ENCODE measurements at regions not wholly inside any gene's neighbourhood (a gene's known extent, or its start where the extent isn't known, plus 50 kb on each side); places are given as distances from the start of the nearest gene placed in this dataset.
"Not testable (repeated sequence)": the region's sequence is repeated elsewhere in the genome, so short reads cannot be mapped to it uniquely, and the experiment has no call there.

- DNase-seq: no peak
Measured at GRCh38 chr2:237218756-237219155, 133.1 kb downstream of the COPS8 start.

GRCh38 chr2:237219826-237220225, 134.1 kb downstream of the COPS8 start:
- DNase-seq: no peak

- DNase-seq: no peak
Measured at GRCh38 chr2:237221443-237221842, 135.8 kb downstream of the COPS8 start.

DNA sequence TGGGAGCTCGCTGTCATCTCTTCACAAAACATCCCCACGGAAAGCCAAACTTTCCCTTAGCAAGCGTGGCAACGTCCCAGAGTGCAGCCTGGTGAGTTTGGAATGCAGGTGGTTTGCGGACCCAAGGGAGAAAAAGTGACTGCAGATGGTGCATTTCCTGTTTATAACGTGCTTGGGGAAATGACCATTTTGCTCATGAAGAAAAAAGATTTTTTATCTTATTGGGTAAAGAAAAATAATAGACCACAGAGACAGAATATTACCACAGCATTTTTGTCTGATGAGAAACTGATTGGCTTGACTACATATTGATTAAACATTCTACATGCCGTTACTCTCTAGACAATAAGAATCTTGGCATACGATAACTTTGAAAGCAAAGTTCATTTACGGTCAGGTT, 136.5 kb downstream of the COPS8 start:
- DNase-seq: no peak

GRCh38 chr2:237222601-237223041, 136.9 kb downstream of the COPS8 start:
- DNase-seq: no peak

DNA sequence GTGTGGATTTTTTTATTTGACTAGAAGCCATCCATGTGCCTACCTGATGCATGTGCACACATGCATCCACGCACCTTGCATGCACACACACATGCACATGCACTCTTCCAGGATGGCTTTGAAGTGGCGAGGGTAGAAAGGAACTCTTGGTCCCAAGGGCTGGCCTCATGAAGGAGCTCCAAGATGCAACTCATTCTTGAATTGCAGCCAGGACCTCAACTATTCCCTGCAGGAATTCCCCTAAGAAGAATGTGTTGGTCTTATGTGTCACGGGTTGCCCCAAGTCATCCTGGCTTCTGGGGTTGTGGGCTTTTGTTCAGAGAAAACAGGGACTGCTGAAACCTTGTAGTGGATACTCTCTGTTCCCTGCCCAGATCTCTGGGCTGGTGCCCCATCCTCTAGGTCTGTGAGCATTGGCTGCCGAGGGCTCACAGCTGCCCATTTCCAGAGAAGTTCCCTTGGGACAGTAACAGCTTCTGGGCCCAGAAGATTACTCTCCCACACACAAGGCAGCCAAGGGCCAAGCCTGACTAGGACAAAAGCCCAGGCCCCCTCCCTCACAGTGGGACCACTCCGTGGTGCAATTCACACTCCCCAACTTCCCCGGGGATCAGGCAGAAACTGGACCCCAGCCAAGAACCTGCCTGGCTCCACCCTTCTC, 137.6 kb downstream of the COPS8 start:
- DNase-seq: no peak

- DNase-seq: no peak
Measured at GRCh38 chr2:237227190-237227589, 141.5 kb downstream of the COPS8 start.

- DNase-seq: peak; percentile 25
Measured at GRCh38 chr2:237227592-237228280, 142.0 kb downstream of the COPS8 start.

- DNase-seq: no peak
Measured at GRCh38 chr2:237228281-237228625, 142.6 kb downstream of the COPS8 start.

DNA sequence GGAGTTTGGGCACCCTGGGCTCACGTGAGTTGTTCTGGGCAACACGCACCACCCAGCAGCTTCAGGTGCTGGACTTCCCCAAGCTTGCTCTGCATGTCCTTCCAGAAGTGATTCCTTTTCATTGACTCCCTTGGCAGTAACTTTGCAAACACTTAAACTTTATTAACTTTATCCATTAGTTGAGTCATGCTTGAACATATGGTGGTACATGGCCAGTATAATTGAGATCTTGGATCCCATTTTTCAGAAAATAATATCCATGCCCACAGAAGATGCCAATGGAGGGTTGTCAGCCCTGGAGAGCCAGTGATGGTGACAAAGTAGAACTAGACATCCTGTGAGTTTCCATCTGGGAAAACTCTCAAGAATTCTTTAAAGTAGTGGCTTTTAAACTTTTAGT, 144.2 kb downstream of the COPS8 start:
- no peak for DNase-seq

DNA sequence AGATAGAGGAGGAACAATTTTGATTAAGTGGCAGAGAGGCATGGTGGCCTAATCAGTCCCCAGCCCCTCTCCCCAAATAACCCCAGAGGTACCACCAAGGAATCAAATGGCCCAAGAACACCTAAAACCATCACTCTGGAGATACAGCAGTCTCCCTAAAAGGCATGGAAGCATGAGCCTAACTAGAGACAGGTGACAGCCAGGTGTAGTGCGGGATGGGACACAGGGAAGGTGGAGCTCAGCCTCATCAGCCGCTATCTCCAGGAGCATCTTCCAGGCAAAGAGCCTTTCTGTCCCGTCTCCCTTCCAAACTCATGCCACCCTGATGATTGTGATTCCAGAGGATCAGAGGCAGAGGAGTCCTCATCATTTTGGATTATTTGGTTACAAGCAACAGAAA, 144.7 kb downstream of the COPS8 start:
- DNase-seq: no peak

- DNase-seq: no peak
Measured at GRCh38 chr2:237231593-237231992, 145.9 kb downstream of the COPS8 start.

GRCh38 chr2:237232166-237232565, 146.5 kb downstream of the COPS8 start:
- DNase-seq: no peak

- no peak for DNase-seq
Measured at GRCh38 chr2:237234268-237234667, 148.6 kb downstream of the COPS8 start.

- DNase-seq: no peak
Measured at GRCh38 chr2:237235383-237236095, 149.8 kb downstream of the COPS8 start.

DNA sequence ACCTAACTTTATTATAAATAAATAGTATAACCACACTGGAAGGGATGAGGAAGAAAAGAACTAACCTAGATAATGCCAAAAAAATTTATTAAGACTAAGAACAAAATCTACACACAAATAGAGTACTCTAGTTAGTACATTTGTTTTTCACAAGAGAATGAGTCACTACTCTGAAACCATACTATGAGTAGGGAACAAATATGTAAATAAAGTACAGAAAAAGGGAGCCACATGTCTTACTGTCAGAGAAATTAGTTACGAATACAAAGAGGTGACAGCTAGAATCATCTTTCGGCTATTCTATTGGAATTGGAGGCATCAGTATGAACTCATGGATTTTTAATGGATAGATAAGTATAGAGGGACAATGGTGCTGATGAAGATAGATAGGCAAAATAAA, 150.5 kb downstream of the COPS8 start:
- DNase-seq: no peak

GRCh38 chr2:237238249-237238648, 152.6 kb downstream of the COPS8 start:
- DNase-seq: no peak

DNA sequence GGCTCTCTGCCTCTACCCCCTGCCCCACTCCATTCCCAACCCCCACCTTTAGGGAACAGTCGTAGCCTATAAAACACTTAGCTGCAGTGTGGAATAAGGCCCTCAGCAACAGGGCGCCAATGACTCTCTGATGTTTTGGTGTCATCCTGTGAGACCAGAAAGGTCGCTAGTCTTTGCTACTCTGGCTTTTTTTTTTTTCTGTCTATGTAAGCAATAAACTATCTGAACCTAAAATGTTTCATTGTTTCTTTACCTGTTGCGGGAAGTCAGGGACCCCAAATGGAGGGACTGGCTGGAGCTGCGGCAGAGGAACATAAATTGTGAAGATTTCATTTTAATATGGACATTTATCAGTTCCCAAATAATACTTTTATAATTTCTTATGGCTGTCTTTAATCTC, 154.6 kb downstream of the COPS8 start:
- DNase-seq: no peak

- DNase-seq: not testable (repeated sequence)
Measured at GRCh38 chr2:237240868-237241267, 155.2 kb downstream of the COPS8 start.

GRCh38 chr2:237242091-237242536, 156.4 kb downstream of the COPS8 start:
- no peak for DNase-seq

DNA sequence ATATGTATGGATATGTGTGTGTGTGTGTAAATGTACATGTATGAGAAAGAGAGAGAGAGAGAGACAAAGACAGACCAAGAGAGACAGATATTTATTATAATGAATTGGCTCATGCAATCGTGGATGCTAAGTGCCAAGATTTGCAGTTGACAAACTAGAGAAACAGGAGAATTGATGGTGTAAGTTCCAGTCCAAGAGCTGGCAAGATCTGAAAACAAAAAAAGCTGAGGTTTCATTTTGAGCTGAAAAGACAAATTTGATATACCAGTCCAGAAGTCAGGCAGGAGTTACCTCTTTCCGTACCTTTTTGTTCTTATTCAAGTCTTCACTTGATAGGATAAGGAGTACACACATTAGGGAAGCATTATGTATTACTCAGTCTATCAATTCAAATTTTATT, 157.8 kb downstream of the COPS8 start:
- DNase-seq: no peak

DNA sequence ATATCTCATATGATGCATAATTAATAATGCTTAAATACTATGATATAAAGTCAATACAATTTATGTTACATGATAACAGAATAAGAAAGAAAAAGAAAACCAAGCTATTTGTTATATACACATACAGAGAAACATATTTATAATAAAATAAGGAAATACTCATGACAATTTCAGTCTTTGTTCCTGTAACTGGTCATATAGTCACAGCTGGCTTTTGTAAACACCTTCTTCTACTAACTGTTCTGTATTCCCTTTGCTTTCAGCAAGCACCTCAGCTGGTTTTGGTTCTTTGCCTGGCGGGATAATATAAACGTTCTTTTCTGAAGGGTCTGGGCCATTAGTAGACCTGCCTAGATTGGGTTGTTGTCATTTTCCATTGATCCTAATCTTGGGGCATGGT, 158.5 kb downstream of the COPS8 start:
- no peak for DNase-seq

DNA sequence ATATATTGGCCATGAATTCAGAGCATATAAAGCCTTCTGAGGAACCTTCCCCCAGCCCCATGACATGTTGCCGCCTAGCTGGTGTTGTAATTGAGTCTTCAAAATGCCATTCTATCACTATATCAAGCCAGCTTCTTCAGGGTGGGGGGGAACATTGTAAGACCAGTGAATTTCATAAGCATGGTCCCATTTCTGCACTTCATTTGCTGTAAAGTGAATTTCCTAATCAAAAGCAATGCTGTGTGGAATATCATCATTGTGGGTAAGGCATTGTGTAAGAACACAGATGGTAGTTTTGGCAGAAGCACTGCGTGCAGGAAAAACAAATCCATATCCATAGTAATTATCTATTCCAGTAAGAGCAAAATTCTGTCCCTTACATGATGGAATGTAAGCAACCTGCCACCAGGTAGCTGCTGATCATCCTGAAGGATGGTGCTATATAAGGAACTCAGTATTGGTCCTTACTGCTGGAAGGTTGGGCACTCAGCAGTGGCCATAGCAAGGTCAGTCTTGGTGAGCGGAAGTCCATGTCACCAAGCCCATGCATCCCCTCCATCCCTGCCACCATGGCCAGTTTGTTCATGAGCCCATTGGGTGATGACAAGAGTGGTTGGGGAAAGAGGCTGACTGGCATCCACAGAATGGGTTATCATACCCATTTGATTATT, 159.4 kb downstream of the COPS8 start:
- peak; percentile 45 for DNase-seq

DNA sequence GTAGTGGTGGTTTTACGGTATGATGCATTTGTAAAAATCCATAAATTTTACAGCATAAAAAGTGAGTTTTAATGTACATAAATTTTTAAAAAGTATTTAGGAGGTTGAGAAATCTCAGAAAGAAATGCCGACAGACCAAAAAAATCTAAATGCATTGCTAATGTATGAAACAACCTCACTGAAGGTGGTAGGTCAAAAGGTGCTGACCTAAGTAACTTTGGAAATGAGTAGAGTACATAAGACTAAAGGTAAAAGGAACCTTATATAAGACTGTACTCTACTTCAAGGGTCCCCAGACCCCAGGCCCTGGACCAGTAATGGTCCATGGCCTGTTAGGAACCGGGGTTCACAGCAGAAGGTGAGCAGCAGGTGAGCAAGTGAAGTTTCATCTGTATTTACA, 163.4 kb downstream of the COL6A3 start:
- no peak for DNase-seq
